ENCODE measurements at regions not wholly inside any gene's neighbourhood (a gene's known extent, or its start where the extent isn't known, plus 50 kb on each side); places are given as distances from the start of the nearest gene placed in this dataset.

DNA sequence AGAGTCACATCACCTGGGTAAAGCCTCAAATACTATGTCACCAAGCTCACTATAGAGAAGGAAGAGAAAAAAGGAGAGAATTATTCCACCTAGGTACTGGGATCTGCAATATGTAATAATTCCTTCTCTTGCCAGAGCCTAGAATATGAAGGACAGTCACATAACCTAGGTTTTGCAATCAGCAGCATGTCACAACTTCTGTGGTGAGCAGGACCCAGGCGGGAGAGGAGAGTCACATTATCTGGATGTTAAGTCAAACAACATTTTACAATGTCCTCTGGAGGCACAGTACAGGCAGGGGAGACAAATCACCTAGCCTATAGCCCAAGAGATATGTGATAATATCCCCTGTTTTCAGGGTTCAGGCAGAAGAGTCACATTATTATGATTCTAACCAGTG lies 951.2 kb upstream of the TSPY4 start:
- no peak for DNase-seq (ENCODE audit: low read depth in 2 of 2)
- no peaks in the 10 kb centered on the region for H4K20me1 ChIP-seq (ENCODE audit: control insufficient read depth, extremely low read depth, insufficient read depth, low read length)
- H3K36me3 ChIP-seq (ENCODE audit: control insufficient read depth, insufficient read depth, low read length), result no peaks in the 10 kb centered on the region
- no peak overlapping the region for H3K9ac ChIP-seq (ENCODE audit: insufficient read depth, low read length)
- no peak for TF ChIP-seq EZH2 (IDR thresholded peaks at IDR 0.05; ENCODE audit: low read length, missing control alignments)
- no peak for TF ChIP-seq CTCF (conservative IDR thresholded peaks at IDR 0.05 in 1 of 2, IDR thresholded peaks at IDR 0.05 in 1 of 2; ENCODE audit: low read depth in 1 of 2, low read length in 2 of 2)
- no peaks in the 10 kb centered on the region for H3K9me3 ChIP-seq (ENCODE audit: control insufficient read depth, insufficient read depth, low read depth, low read length)
- no peaks in the 10 kb centered on the region for H3K27me3 ChIP-seq (ENCODE audit: control insufficient read depth, insufficient read depth, low read length)
- no peak overlapping the region for H3K27ac ChIP-seq (ENCODE audit: insufficient read depth, low read length)
- no peak overlapping the region for H3K4me2 ChIP-seq (ENCODE audit: extremely low read depth, insufficient read depth, low read length)
- H3K4me1 ChIP-seq (ENCODE audit: control insufficient read depth, extremely low read depth, insufficient read depth, low read length), result no peaks in the 10 kb centered on the region
- H2AFZ ChIP-seq (ENCODE audit: low read length), result no peak overlapping the region
- H3K4me3 ChIP-seq (replicated peaks in 1 of 4; ENCODE audit: control extremely low read depth in 1 of 4, insufficient read depth in 1 of 4, low read depth in 3 of 4, low read length in 4 of 4), result no peak overlapping the region
- no peaks in the 10 kb centered on the region for H3K79me2 ChIP-seq (ENCODE audit: control insufficient read depth, insufficient read depth, low read length)

- DNase-seq (ENCODE audit: low read depth in 2 of 2), result no peak
- no peaks in the 10 kb centered on the region for H3K27me3 ChIP-seq (ENCODE audit: control insufficient read depth, insufficient read depth, low read length)
- TF ChIP-seq CTCF (conservative IDR thresholded peaks at IDR 0.05 in 1 of 2, IDR thresholded peaks at IDR 0.05 in 1 of 2; ENCODE audit: low read depth in 1 of 2, low read length in 2 of 2) (no peak), EZH2 (IDR thresholded peaks at IDR 0.05; ENCODE audit: low read length, missing control alignments) (no peak)
- no peak overlapping the region for H3K4me2 ChIP-seq (ENCODE audit: extremely low read depth, insufficient read depth, low read length)
- H2AFZ ChIP-seq (ENCODE audit: low read length), result no peak overlapping the region
- H3K27ac ChIP-seq (ENCODE audit: insufficient read depth, low read length), result no peak overlapping the region
- no peaks in the 10 kb centered on the region for H4K20me1 ChIP-seq (ENCODE audit: control insufficient read depth, extremely low read depth, insufficient read depth, low read length)
- no peaks in the 10 kb centered on the region for H3K79me2 ChIP-seq (ENCODE audit: control insufficient read depth, insufficient read depth, low read length)
- H3K9me3 ChIP-seq (ENCODE audit: control insufficient read depth, insufficient read depth, low read depth, low read length), result no peaks in the 10 kb centered on the region
- no peaks in the 10 kb centered on the region for H3K36me3 ChIP-seq (ENCODE audit: control insufficient read depth, insufficient read depth, low read length)
- no peaks in the 10 kb centered on the region for H3K4me1 ChIP-seq (ENCODE audit: control insufficient read depth, extremely low read depth, insufficient read depth, low read length)
- H3K4me3 ChIP-seq (replicated peaks in 1 of 4; ENCODE audit: control extremely low read depth in 1 of 4, insufficient read depth in 1 of 4, low read depth in 3 of 4, low read length in 4 of 4), result no peak overlapping the region
- H3K9ac ChIP-seq (ENCODE audit: insufficient read depth, low read length), result no peak overlapping the region
Measured at GRCh38 chrY:8388512-8388911, 948.8 kb upstream of the TSPY4 start.

GRCh38 chrY:8390310-8390709 lies 947.0 kb upstream of the TSPY4 start:
- Histone ChIP-seq H3K4me3 (replicated peaks in 1 of 4; ENCODE audit: control extremely low read depth in 1 of 4, insufficient read depth in 1 of 4, low read depth in 3 of 4, low read length in 4 of 4) (no peak overlapping the region), H3K27me3 (ENCODE audit: control insufficient read depth, insufficient read depth, low read length) (no peaks in the 10 kb centered on the region), H3K4me1 (ENCODE audit: control insufficient read depth, extremely low read depth, insufficient read depth, low read length) (no peaks in the 10 kb centered on the region), H3K79me2 (ENCODE audit: control insufficient read depth, insufficient read depth, low read length) (no peaks in the 10 kb centered on the region), H3K4me2 (ENCODE audit: extremely low read depth, insufficient read depth, low read length) (no peak overlapping the region), H2AFZ (ENCODE audit: low read length) (no peak overlapping the region), H3K9ac (ENCODE audit: insufficient read depth, low read length) (no peak overlapping the region), H3K9me3 (ENCODE audit: control insufficient read depth, insufficient read depth, low read depth, low read length) (no peaks in the 10 kb centered on the region), H4K20me1 (ENCODE audit: control insufficient read depth, extremely low read depth, insufficient read depth, low read length) (no peaks in the 10 kb centered on the region), H3K36me3 (ENCODE audit: control insufficient read depth, insufficient read depth, low read length) (no peaks in the 10 kb centered on the region), H3K27ac (ENCODE audit: insufficient read depth, low read length) (no peak overlapping the region)
- DNase-seq (ENCODE audit: low read depth in 2 of 2), result no peak
- TF ChIP-seq EZH2 (IDR thresholded peaks at IDR 0.05; ENCODE audit: low read length, missing control alignments) (no peak), CTCF (conservative IDR thresholded peaks at IDR 0.05 in 1 of 2, IDR thresholded peaks at IDR 0.05 in 1 of 2; ENCODE audit: low read depth in 1 of 2, low read length in 2 of 2) (no peak)
